ENCODE measurements at regions not wholly inside any gene's neighbourhood (a gene's known extent, or its start where the extent isn't known, plus 50 kb on each side); places are given as distances from the start of the nearest gene placed in this dataset.

- Mint-ChIP-seq H3K9me3 (ENCODE audit: unreplicated experiment) (no peaks in the 10 kb centered on the region), H3K27ac (ENCODE audit: unreplicated experiment) (peak overlapping the region; percentile 11), H3K36me3 (ENCODE audit: low read depth, unreplicated experiment) (no peaks in the 10 kb centered on the region), H3K27me3 (ENCODE audit: low read depth, unreplicated experiment) (no peaks in the 10 kb centered on the region), H3K4me3 (ENCODE audit: unreplicated experiment) (no peak overlapping the region), H3K4me1 (ENCODE audit: low read depth, unreplicated experiment) (peaks cover 2% of the 10 kb centered on the region)
- Histone ChIP-seq H4K20me1 (ENCODE audit: insufficient read depth, low read length) (no peaks in the 10 kb centered on the region), H3K27ac (ENCODE audit: low read depth, low read length) (no peak overlapping the region), H3K4me2 (ENCODE audit: low read length) (no peak overlapping the region), H2AFZ (ENCODE audit: low read depth, low read length) (no peak overlapping the region), H3K79me2 (ENCODE audit: insufficient read depth, low read length) (no peaks in the 10 kb centered on the region), H3K4me3 (ENCODE audit: insufficient read depth, low read depth, low read length) (no peak overlapping the region), H3K9ac (ENCODE audit: low read length) (no peak overlapping the region), H3K9me3 (ENCODE audit: insufficient read depth, low read depth, low read length) (no peaks in the 10 kb centered on the region), H3K27me3 (ENCODE audit: insufficient read depth, low read length) (no peaks in the 10 kb centered on the region), H3K4me1 (ENCODE audit: insufficient read depth, low read length) (no peaks in the 10 kb centered on the region), H3K36me3 (ENCODE audit: insufficient read depth, low read length) (no peaks in the 10 kb centered on the region)
- peak; percentile 89 for DNase-seq (ENCODE audit: low read depth)
- no peak for FAIRE-seq
- TF ChIP-seq, protein P1, sequence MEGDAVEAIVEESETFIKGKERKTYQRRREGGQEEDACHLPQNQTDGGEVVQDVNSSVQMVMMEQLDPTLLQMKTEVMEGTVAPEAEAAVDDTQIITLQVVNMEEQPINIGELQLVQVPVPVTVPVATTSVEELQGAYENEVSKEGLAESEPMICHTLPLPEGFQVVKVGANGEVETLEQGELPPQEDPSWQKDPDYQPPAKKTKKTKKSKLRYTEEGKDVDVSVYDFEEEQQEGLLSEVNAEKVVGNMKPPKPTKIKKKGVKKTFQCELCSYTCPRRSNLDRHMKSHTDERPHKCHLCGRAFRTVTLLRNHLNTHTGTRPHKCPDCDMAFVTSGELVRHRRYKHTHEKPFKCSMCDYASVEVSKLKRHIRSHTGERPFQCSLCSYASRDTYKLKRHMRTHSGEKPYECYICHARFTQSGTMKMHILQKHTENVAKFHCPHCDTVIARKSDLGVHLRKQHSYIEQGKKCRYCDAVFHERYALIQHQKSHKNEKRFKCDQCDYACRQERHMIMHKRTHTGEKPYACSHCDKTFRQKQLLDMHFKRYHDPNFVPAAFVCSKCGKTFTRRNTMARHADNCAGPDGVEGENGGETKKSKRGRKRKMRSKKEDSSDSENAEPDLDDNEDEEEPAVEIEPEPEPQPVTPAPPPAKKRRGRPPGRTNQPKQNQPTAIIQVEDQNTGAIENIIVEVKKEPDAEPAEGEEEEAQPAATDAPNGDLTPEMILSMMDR (IDR thresholded peaks at IDR 0.05; ENCODE audit: insufficient read depth, low read depth, low read length), result no peak
- no peak for TF ChIP-seq EZH2 (IDR thresholded peaks at IDR 0.05; ENCODE audit: insufficient read depth, low read length)
Observed at GRCh38 chr2:185618625-185619024, 120.0 kb upstream of the FSIP2 start.

- no peak overlapping the region for H2AFZ ChIP-seq (ENCODE audit: low read depth, low read length)
- no peak overlapping the region for H3K27ac ChIP-seq (ENCODE audit: low read depth, low read length)
- H4K20me1 ChIP-seq (ENCODE audit: insufficient read depth, low read length), result no peaks in the 10 kb centered on the region
- DNase-seq (ENCODE audit: low read depth) (no peak), FAIRE-seq (no peak)
- no peak overlapping the region for H3K4me2 ChIP-seq (ENCODE audit: low read length)
- H3K36me3 ChIP-seq (ENCODE audit: insufficient read depth, low read length), result no peaks in the 10 kb centered on the region
- TF ChIP-seq, protein P1 (IDR thresholded peaks at IDR 0.05; ENCODE audit: insufficient read depth, low read depth, low read length), result no peak
- no peak for TF ChIP-seq EZH2 (IDR thresholded peaks at IDR 0.05; ENCODE audit: insufficient read depth, low read length)
- no peaks in the 10 kb centered on the region for H3K4me1 ChIP-seq (ENCODE audit: insufficient read depth, low read length)
- H3K9me3 ChIP-seq (ENCODE audit: insufficient read depth, low read depth, low read length), result no peaks in the 10 kb centered on the region
- no peak overlapping the region for H3K4me3 ChIP-seq (ENCODE audit: insufficient read depth, low read depth, low read length)
- Mint-ChIP-seq H3K9me3 (ENCODE audit: unreplicated experiment) (no peaks in the 10 kb centered on the region), H3K4me1 (ENCODE audit: low read depth, unreplicated experiment) (no peaks in the 10 kb centered on the region), H3K4me3 (ENCODE audit: unreplicated experiment) (no peak overlapping the region), H3K27me3 (ENCODE audit: low read depth, unreplicated experiment) (no peaks in the 10 kb centered on the region), H3K27ac (ENCODE audit: unreplicated experiment) (no peak overlapping the region), H3K36me3 (ENCODE audit: low read depth, unreplicated experiment) (no peaks in the 10 kb centered on the region)
- H3K79me2 ChIP-seq (ENCODE audit: insufficient read depth, low read length), result no peaks in the 10 kb centered on the region
- no peak overlapping the region for H3K9ac ChIP-seq (ENCODE audit: low read length)
- no peaks in the 10 kb centered on the region for H3K27me3 ChIP-seq (ENCODE audit: insufficient read depth, low read length)
Observed at GRCh38 chr2:185625604-185626003, 113.0 kb upstream of the FSIP2 start.

DNA sequence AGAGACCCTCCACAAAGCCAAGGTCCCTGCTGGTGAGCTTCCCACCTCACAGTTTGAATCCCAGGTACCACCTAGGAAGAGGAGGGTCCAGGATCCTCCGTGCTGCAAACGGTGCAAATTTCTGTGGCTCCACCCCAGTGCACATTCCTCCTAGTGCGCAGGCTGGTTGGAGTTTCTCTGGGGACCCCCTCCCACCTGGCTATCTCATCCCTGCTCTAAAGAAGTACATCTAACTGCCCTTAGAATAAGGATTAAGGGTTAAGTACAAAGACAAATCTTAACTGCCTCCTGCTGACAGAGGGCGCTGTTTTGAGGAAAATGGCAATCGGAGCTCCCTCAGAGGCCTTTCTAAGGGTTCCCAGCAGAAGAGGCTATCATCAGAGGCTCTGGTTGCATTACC is 109.6 kb upstream of the FSIP2 start:
- DNase-seq (ENCODE audit: low read depth) (no peak), FAIRE-seq (no peak)
- TF ChIP-seq EZH2 (IDR thresholded peaks at IDR 0.05; ENCODE audit: insufficient read depth, low read length), result no peak
- TF ChIP-seq, protein P1 (IDR thresholded peaks at IDR 0.05; ENCODE audit: insufficient read depth, low read depth, low read length), result no peak
- H3K36me3 Mint-ChIP-seq (ENCODE audit: low read depth, unreplicated experiment), result no peaks in the 10 kb centered on the region
- Histone ChIP-seq H3K4me3 (ENCODE audit: insufficient read depth, low read depth, low read length) (no peak overlapping the region), H3K9me3 (ENCODE audit: insufficient read depth, low read depth, low read length) (no peaks in the 10 kb centered on the region), H4K20me1 (ENCODE audit: insufficient read depth, low read length) (no peaks in the 10 kb centered on the region), H3K4me2 (ENCODE audit: low read length) (no peak overlapping the region), H3K27me3 (ENCODE audit: insufficient read depth, low read length) (no peaks in the 10 kb centered on the region), H3K36me3 (ENCODE audit: insufficient read depth, low read length) (no peaks in the 10 kb centered on the region), H3K27ac (ENCODE audit: low read depth, low read length) (no peak overlapping the region), H2AFZ (ENCODE audit: low read depth, low read length) (no peak overlapping the region), H3K4me1 (ENCODE audit: insufficient read depth, low read length) (no peaks in the 10 kb centered on the region), H3K79me2 (ENCODE audit: insufficient read depth, low read length) (no peaks in the 10 kb centered on the region), H3K9ac (ENCODE audit: low read length) (no peak overlapping the region)
- H3K9me3 Mint-ChIP-seq (ENCODE audit: unreplicated experiment), result no peaks in the 10 kb centered on the region
- H3K27me3 Mint-ChIP-seq (ENCODE audit: low read depth, unreplicated experiment), result no peaks in the 10 kb centered on the region
- H3K27ac Mint-ChIP-seq (ENCODE audit: unreplicated experiment), result no peak overlapping the region
- H3K4me3 Mint-ChIP-seq (ENCODE audit: unreplicated experiment), result no peak overlapping the region
- no peaks in the 10 kb centered on the region for H3K4me1 Mint-ChIP-seq (ENCODE audit: low read depth, unreplicated experiment)
